B cell (primary cell): ENCODE measurements at regions not wholly inside any gene's neighbourhood (a gene's known extent, or its start where the extent isn't known, plus 50 kb on each side); places are given as distances from the start of the nearest gene placed in this dataset.

Experiments
- ATAC-seq: fragments of 200-7000 bp; cut with Tn5 transposase; one replicate; pipeline ENCODE4 v1.10.0; 2021; ENCODE audit warnings: low read depth, mild to moderate bottlenecking, moderate number of reproducible peaks, moderate library complexity
- CTCF ChIA-PET: fragments of 350-600 bp; sonication (Branson Sonifier 250); formaldehyde crosslinking; loops from one replicate; lab custom pipeline; 2021; ENCODE audit warnings: antibody characterized with exemption, inconsistent platforms; lab: Charles Lee
- POLR2A ChIA-PET: fragments of 350-600 bp; sonication (Branson Sonifier 250); formaldehyde crosslinking; loops from one replicate; lab custom pipeline; 2021; ENCODE audit warnings: antibody characterized with exemption; lab: Charles Lee
- DNase-seq: peaks from one replicate; pipeline ENCODE4 v3.0.0; 2013
- H2AFZ ChIP-seq: 2 replicates; pipeline ENCODE4 v1.6.1; 2012; ENCODE audit warnings: mild to moderate bottlenecking, low read depth, low read length; ENCODE audit not compliant: insufficient read depth, poor library complexity, severe bottlenecking
- H3K27ac ChIP-seq, 2 donors: 1 replicate in 1 of 2; 2 replicates in 1 of 2; pipeline ENCODE4 v1.5.1; 2012 to 2013; ENCODE audit warnings: low read length in 2 of 2, mild to moderate bottlenecking in 2 of 2, moderate library complexity in 1 of 2
- H3K27me3 ChIP-seq, 4 experiments: fragments of 200-600 bp in 1 of 4; sonication (generic) in 1 of 4; replicated peaks in 1 of 4; 1 replicate in 2 of 4; 2 replicates in 2 of 4; pipeline versions ENCODE4 v1.6.1 to v1.7.0; 2013 to 2016; ENCODE audit warnings: low read length in 3 of 4, mild to moderate bottlenecking in 2 of 4, mixed read lengths in 1 of 4, moderate library complexity in 1 of 4; ENCODE audit not compliant: insufficient read depth in 4 of 4, control insufficient read depth in 3 of 4; ENCODE audit errors: control extremely low read depth in 1 of 4
- H3K36me3 ChIP-seq, 2 experiments: replicated peaks in 1 of 2; 1 replicate in 1 of 2; 2 replicates in 1 of 2; pipeline versions ENCODE4 v1.6.1 to v1.7.1; 2013; ENCODE audit warnings: low read length in 1 of 2; ENCODE audit not compliant: insufficient read depth in 2 of 2, control insufficient read depth in 1 of 2; ENCODE audit errors: control extremely low read depth in 1 of 2, extremely low read depth in 1 of 2
- H3K4me1 ChIP-seq, 2 donors: fragments of 200-600 bp in 1 of 2; sonication (generic) in 1 of 2; 1 replicate in 1 of 2; 2 replicates in 1 of 2; pipeline versions ENCODE4 v1.5.1 to v1.6.1; 2013 to 2017; ENCODE audit warnings: low read length in 2 of 2; ENCODE audit not compliant: control insufficient read depth in 2 of 2, insufficient read depth in 2 of 2
- H3K4me2 ChIP-seq: replicated peaks from 2 replicates; pipeline ENCODE3; 2012; ENCODE audit warnings: mild to moderate bottlenecking, low read depth, low read length; ENCODE audit not compliant: poor library complexity, severe bottlenecking
- H3K4me3 ChIP-seq, 5 experiments: fragments of 200-600 bp in 1 of 5; sonication (generic) in 1 of 5; 1 replicate in 3 of 5; 2 replicates in 2 of 5; pipeline versions ENCODE4 v1.5.1 to v1.7.0; 2011 to 2016; ENCODE audit warnings: low read length in 4 of 5, mild to moderate bottlenecking in 4 of 5, low read depth in 2 of 5, control low read depth in 1 of 5, moderate library complexity in 1 of 5; ENCODE audit not compliant: insufficient read depth in 1 of 5; ENCODE audit errors: control extremely low read depth in 1 of 5, extremely low read depth in 1 of 5
- H3K79me2 ChIP-seq: fragments of 200-600 bp; sonication (generic); one replicate; pipeline ENCODE4 v1.6.0; 2016; ENCODE audit warnings: low read length; ENCODE audit not compliant: control insufficient read depth, insufficient read depth
- H3K9ac ChIP-seq: fragments of 200-600 bp; sonication (generic); 2 replicates; pipeline ENCODE4 v1.6.1; 2017; ENCODE audit warnings: mild to moderate bottlenecking, low read length, moderate library complexity
- H3K9me3 ChIP-seq, 3 donors: one replicate each; pipeline versions ENCODE4 v1.6.1 to v1.7.1; 2013; ENCODE audit warnings: low read length in 2 of 3; ENCODE audit not compliant: control insufficient read depth in 2 of 3, insufficient read depth in 1 of 3; ENCODE audit errors: control extremely low read depth in 1 of 3
- H4K20me1 ChIP-seq: 2 replicates; pipeline ENCODE4 v1.6.0; 2012; ENCODE audit warnings: mild to moderate bottlenecking, low read length; ENCODE audit not compliant: insufficient read depth, control insufficient read depth, poor library complexity, severe bottlenecking
- H3K27ac Mint-ChIP-seq: one replicate; pipeline ENCODE4 v1.8.0; 2021; ENCODE audit warnings: mixed read lengths
- H3K27me3 Mint-ChIP-seq: one replicate; pipeline ENCODE4 v1.8.0; 2021; ENCODE audit warnings: mixed read lengths
- H3K4me1 Mint-ChIP-seq: one replicate; pipeline ENCODE4 v1.8.0; 2021; ENCODE audit warnings: mixed read lengths
- H3K4me3 Mint-ChIP-seq: one replicate; pipeline ENCODE4 v1.8.0; 2021; ENCODE audit warnings: mixed read lengths
- H3K9me3 Mint-ChIP-seq: one replicate; pipeline ENCODE4 v1.8.0; 2022; ENCODE audit warnings: mixed read lengths; ENCODE audit not compliant: insufficient read depth
- EZH2 ChIP-seq: IDR thresholded peaks from 2 replicates; pipeline ENCODE4 v1.6.1; 2012; ENCODE audit warnings: borderline replicate concordance, low read depth, mild to moderate bottlenecking, moderate library complexity, low read length; ENCODE audit not compliant: insufficient read depth, poor library complexity, severe bottlenecking
- WGBS: methylation state at CpG from one replicate; pipeline ENCODE4 v1.1.5; 2013; ENCODE audit warnings: missing lambda C conversion rate; ENCODE audit not compliant: insufficient coverage; 5-methylcytosine and 5-hydroxymethylcytosine counted together
- intact Hi-C: fragments of 100-400 bp; cut with micrococcal nuclease; formaldehyde crosslinking; loops from one replicate; pipeline ENCODE4 v1.10.0; 2022
- TF ChIP-seq, protein P1 (sequence below): fragments of 200-600 bp; IDR thresholded peaks from one replicate; pipeline ENCODE4 v1.8.0; 2022; ENCODE audit warnings: antibody characterized with exemption, mild to moderate bottlenecking

- no peaks in the 10 kb centered on the region for H3K4me1 Mint-ChIP-seq
- no peak overlapping the region for H3K27ac ChIP-seq
- ATAC-seq (no peak), DNase-seq (no peak)
- TF ChIP-seq, protein P1, sequence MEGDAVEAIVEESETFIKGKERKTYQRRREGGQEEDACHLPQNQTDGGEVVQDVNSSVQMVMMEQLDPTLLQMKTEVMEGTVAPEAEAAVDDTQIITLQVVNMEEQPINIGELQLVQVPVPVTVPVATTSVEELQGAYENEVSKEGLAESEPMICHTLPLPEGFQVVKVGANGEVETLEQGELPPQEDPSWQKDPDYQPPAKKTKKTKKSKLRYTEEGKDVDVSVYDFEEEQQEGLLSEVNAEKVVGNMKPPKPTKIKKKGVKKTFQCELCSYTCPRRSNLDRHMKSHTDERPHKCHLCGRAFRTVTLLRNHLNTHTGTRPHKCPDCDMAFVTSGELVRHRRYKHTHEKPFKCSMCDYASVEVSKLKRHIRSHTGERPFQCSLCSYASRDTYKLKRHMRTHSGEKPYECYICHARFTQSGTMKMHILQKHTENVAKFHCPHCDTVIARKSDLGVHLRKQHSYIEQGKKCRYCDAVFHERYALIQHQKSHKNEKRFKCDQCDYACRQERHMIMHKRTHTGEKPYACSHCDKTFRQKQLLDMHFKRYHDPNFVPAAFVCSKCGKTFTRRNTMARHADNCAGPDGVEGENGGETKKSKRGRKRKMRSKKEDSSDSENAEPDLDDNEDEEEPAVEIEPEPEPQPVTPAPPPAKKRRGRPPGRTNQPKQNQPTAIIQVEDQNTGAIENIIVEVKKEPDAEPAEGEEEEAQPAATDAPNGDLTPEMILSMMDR = no peak
- TF ChIP-seq EZH2 = no peak
- ChIA-PET CTCF (no interaction called here), POLR2A (no interaction called here)
- no peak overlapping the region for H3K4me3 ChIP-seq
- H4K20me1 ChIP-seq = no peaks in the 10 kb centered on the region
- peaks cover 7% of the 10 kb centered on the region for H3K9me3 Mint-ChIP-seq
- 92% methylated on average over 6 of the region's 6 CpGs for WGBS
- H3K36me3 ChIP-seq = no peaks in the 10 kb centered on the region
- intact Hi-C loops = no loop called here
- no peak overlapping the region for H3K4me3 Mint-ChIP-seq
- H2AFZ ChIP-seq = no peak overlapping the region
- H3K79me2 ChIP-seq = no peaks in the 10 kb centered on the region
- H3K9me3 ChIP-seq = peaks cover 0 to 29% (median 1%) of the 10 kb centered on the region in 3 donors
- H3K4me1 ChIP-seq = no peaks in the 10 kb centered on the region
- no peaks in the 10 kb centered on the region for H3K27me3 ChIP-seq
- no peak overlapping the region for H3K4me2 ChIP-seq
- H3K9ac ChIP-seq = no peak overlapping the region
- no peak overlapping the region for H3K27ac Mint-ChIP-seq
- no peaks in the 10 kb centered on the region for H3K27me3 Mint-ChIP-seq
These were observed 520.4 kb downstream of the RWDD3 start for GRCh38 chr1:95754412-95754811.

GRCh38 chr1:95766036-95766435 lies 532.0 kb downstream of the RWDD3 start:
- Mint-ChIP-seq H3K9me3 (peaks cover 2% of the 10 kb centered on the region), H3K4me3 (no peak overlapping the region), H3K27me3 (no peaks in the 10 kb centered on the region), H3K27ac (no peak overlapping the region), H3K4me1 (no peaks in the 10 kb centered on the region)
- intact Hi-C loops = no loop called here
- DNase-seq = no peak
- no peaks in the 10 kb centered on the region for H3K4me1 ChIP-seq
- no peaks in the 10 kb centered on the region for H4K20me1 ChIP-seq
- H3K27ac ChIP-seq = no peak overlapping the region
- H3K36me3 ChIP-seq = no peaks in the 10 kb centered on the region
- no peaks in the 10 kb centered on the region for H3K27me3 ChIP-seq
- no peak overlapping the region for H3K4me2 ChIP-seq
- H3K4me3 ChIP-seq = no peak overlapping the region
- ChIA-PET CTCF (no interaction called here), POLR2A (no interaction called here)
- TF ChIP-seq, protein P1 = no peak
- no peak for TF ChIP-seq EZH2
- no peaks in the 10 kb centered on the region for H3K79me2 ChIP-seq
- no peak overlapping the region for H3K9ac ChIP-seq
- no peak for ATAC-seq
- no CpG with 5 or more reads among the region's 1 CpG for WGBS
- peaks cover 0 to 8% (median 1%) of the 10 kb centered on the region in 3 donors for H3K9me3 ChIP-seq
- no peak overlapping the region for H2AFZ ChIP-seq
